CD4-positive, alpha-beta T cell treated with Interleukin-6 for 4 hours (primary cell): ENCODE measurements at regions not wholly inside any gene's neighbourhood (a gene's known extent, or its start where the extent isn't known, plus 50 kb on each side); places are given as distances from the start of the nearest gene placed in this dataset.
"Not testable (repeated sequence)": the region's sequence is repeated elsewhere in the genome, so short reads cannot be mapped to it uniquely, and the experiment has no call there.

Source experiments
- DNase-seq: peaks from one replicate; pipeline ENCODE4 v3.0.0-alpha.2; 2020; ENCODE audit warnings: mixed read lengths

GRCh38 chr12:124474709-124475108, 92.7 kb downstream of the NCOR2 start:
- no peak for DNase-seq

GRCh38 chr12:124472690-124473279, 94.6 kb downstream of the NCOR2 start:
- DNase-seq: no peak

- no peak for DNase-seq
Measured at GRCh38 chr12:124471828-124472227, 95.6 kb downstream of the NCOR2 start.

GRCh38 chr12:124470806-124471205, 96.6 kb downstream of the NCOR2 start:
- DNase-seq: no peak

GRCh38 chr12:124470139-124470538, 97.3 kb downstream of the NCOR2 start:
- DNase-seq: no peak

GRCh38 chr12:124469193-124469888, 98.1 kb downstream of the NCOR2 start:
- DNase-seq: peak; percentile 24

GRCh38 chr12:124467549-124467948, 99.9 kb downstream of the NCOR2 start:
- not testable (repeated sequence) for DNase-seq

- peak; percentile 89 for DNase-seq
Measured at GRCh38 chr12:124466216-124467128, 100.9 kb downstream of the NCOR2 start.

GRCh38 chr12:124465473-124465872, 101.9 kb downstream of the NCOR2 start:
- DNase-seq: no peak

- no peak for DNase-seq
Measured at GRCh38 chr12:124464830-124465229, 102.6 kb downstream of the NCOR2 start.

- no peak for DNase-seq
Measured at GRCh38 chr12:124464062-124464461, 103.3 kb downstream of the NCOR2 start.

GRCh38 chr12:124463341-124463921, 104.0 kb downstream of the NCOR2 start:
- no peak for DNase-seq

GRCh38 chr12:124462750-124463149, 104.7 kb downstream of the NCOR2 start:
- no peak for DNase-seq

- no peak for DNase-seq
Measured at GRCh38 chr12:124461851-124462623, 105.4 kb downstream of the NCOR2 start.

GRCh38 chr12:124461241-124461673, 106.2 kb downstream of the NCOR2 start:
- no peak for DNase-seq

- no peak for DNase-seq
Measured at GRCh38 chr12:124460771-124461170, 106.6 kb downstream of the NCOR2 start.

GRCh38 chr12:124459852-124460645, 107.4 kb downstream of the NCOR2 start:
- no peak for DNase-seq

GRCh38 chr12:124458992-124459851, 108.2 kb downstream of the NCOR2 start:
- no peak for DNase-seq

- DNase-seq: no peak
Measured at GRCh38 chr12:124458220-124458991, 109.0 kb downstream of the NCOR2 start.
